GM10266 (cell line): ENCODE measurements at regions not wholly inside any gene's neighbourhood (a gene's known extent, or its start where the extent isn't known, plus 50 kb on each side); places are given as distances from the start of the nearest gene placed in this dataset.

Experiments
- DNase-seq: peaks from one replicate; pipeline ENCODE4 v3.0.0; 2012; ENCODE audit errors: extremely low spot score
- CTCF ChIP-seq: IDR thresholded peaks from 2 replicates; pipeline ENCODE4 v1.5.1; 2012; ENCODE audit warnings: mild to moderate bottlenecking, low read depth; ENCODE audit not compliant: control insufficient read depth, insufficient read depth; ENCODE audit errors: missing control alignments

DNA sequence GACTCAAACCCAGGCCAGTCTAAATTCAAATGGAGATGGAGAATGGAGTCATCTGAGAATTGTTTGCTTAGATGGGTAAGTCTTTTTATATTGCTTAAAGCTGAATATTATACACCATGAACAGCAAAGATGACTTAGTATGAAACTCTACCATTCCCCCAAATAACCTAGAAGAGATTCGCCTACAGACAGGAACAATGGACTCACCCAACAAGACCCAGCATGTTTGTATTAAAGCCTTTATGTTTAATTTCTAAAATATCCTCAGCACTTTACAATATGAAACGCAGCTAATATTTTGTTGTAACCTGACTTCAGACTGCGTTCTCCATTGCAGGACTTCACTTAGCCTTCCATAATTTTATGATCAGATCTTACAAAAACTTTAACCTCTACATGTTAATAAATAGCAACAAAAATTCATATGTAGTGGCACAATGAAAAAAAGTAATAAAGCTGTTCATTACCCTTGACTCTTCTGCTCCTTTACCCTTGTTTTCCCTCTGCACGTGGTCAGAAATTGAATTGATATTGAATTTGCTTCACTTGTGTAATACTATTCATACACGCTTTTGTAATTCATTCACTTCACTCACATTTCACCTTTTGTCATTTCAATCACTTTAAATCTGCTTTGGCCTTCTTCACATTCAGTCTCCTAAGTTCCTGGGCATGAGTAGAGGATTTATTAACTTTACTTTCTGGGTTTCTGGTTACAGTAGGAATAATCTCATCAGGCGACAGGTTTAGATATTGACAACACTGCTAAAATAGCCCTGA, 177.3 kb upstream of the PTBP2 start:
- TF ChIP-seq CTCF: no peak

GRCh38 chr1:96544831-96545221, 176.8 kb upstream of the PTBP2 start:
- no peak for DNase-seq
- TF ChIP-seq CTCF: no peak

More for the DNA sequence above, 177.3 kb upstream of the PTBP2 start:
- DNase-seq: no peak

- no peak for DNase-seq
- TF ChIP-seq CTCF: no peak
Observed at GRCh38 chr1:96545935-96546656, 175.5 kb upstream of the PTBP2 start.

GRCh38 chr1:96550061-96550460, 171.5 kb upstream of the PTBP2 start:
- no peak for DNase-seq
- no peak for TF ChIP-seq CTCF

GRCh38 chr1:96552451-96552850, 169.1 kb upstream of the PTBP2 start:
- DNase-seq: no peak
- no peak for TF ChIP-seq CTCF

GRCh38 chr1:96553811-96554210, 167.8 kb upstream of the PTBP2 start:
- no peak for DNase-seq

More at GRCh38 chr1:96553811-96554210, 167.8 kb upstream of the PTBP2 start:
- no peak for TF ChIP-seq CTCF
